ENCODE measurements at regions not wholly inside any gene's neighbourhood (a gene's known extent, or its start where the extent isn't known, plus 50 kb on each side); places are given as distances from the start of the nearest gene placed in this dataset.
A peak's percentile ranks its signal among the peaks of the same experiment; 100 is the strongest.

DNA sequence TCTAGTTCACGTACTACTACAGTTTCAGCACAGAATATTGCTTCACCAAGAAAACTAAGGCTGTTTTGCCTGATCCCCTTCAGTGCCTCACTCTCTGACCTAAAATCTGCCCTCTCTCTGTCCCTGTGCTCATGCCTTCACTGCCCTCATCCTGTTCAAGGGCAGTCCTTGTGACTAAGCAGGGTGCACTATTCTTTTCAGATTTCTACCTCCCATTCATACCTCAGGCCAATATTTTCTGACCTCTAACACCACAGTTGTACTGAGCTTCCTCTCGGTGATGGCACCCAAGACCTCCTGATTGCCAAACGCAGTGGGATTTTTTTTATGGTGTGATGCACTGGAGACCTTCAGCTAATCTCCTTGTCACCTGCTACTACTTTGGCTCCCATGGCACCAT is 57.7 kb upstream of the GADD45A start:
- DNase-seq (no peak), FAIRE-seq (no peak)
- Histone ChIP-seq H3K27ac (ENCODE audit: low read depth in 1 of 3, low read length in 2 of 3) (no peak overlapping the region), H3K4me1 (ENCODE audit: control insufficient read depth in 3 of 3, insufficient read depth in 2 of 3, low read depth in 1 of 3, low read length in 2 of 3) (peaks cover 0 to 26% (median 0%) of the 10 kb centered on the region in 3 donors), H3K27me3 (ENCODE audit: control insufficient read depth in 3 of 3, insufficient read depth in 3 of 3, low read length in 3 of 3) (no peaks in the 10 kb centered on the region), H3K9me3 (ENCODE audit: control insufficient read depth in 2 of 2, insufficient read depth in 1 of 2, low read depth in 1 of 2, low read length in 1 of 2) (no peaks in the 10 kb centered on the region), H3K36me3 (ENCODE audit: control insufficient read depth in 3 of 3, insufficient read depth in 2 of 3, low read depth in 1 of 3, low read length in 3 of 3) (no peaks in the 10 kb centered on the region), H3K4me3 (ENCODE audit: low read depth in 1 of 3, low read length in 3 of 3) (no peak overlapping the region)
- 89 to 91% (median 91%) methylated on average over 3 of the region's 3 CpGs for WGBS, 3 donors

DNA sequence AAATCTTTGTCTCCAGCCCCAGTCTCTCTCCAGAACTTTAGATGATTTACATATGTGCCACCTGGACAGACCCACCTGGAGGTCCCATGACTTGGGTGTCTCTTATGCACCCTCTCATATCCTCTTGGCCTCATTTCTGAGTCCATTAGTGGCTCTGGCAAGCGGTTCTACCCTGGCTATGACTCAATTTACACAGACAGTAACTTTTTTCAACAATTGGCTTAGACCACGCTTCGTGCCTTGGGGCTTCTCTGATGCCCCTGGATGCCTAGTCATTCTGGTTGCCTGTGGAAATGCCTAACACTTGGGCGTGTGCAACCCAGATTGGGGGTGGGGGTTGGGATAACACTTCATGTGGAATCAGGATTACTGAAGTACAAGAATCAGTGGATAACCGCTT is 57.1 kb upstream of the GADD45A start:
- H3K9me3 ChIP-seq (ENCODE audit: control insufficient read depth in 2 of 2, insufficient read depth in 1 of 2, low read depth in 1 of 2, low read length in 1 of 2), result no peaks in the 10 kb centered on the region
- DNase-seq, result no peak
- no peak overlapping the region for H3K4me3 ChIP-seq (ENCODE audit: low read depth in 1 of 3, low read length in 3 of 3)
- peaks cover 0 to 32% (median 0%) of the 10 kb centered on the region in 3 donors for H3K4me1 ChIP-seq (ENCODE audit: control insufficient read depth in 3 of 3, insufficient read depth in 2 of 3, low read depth in 1 of 3, low read length in 2 of 3)
- no peaks in the 10 kb centered on the region for H3K36me3 ChIP-seq (ENCODE audit: control insufficient read depth in 3 of 3, insufficient read depth in 2 of 3, low read depth in 1 of 3, low read length in 3 of 3)
- H3K27me3 ChIP-seq (ENCODE audit: control insufficient read depth in 3 of 3, insufficient read depth in 3 of 3, low read length in 3 of 3), result no peaks in the 10 kb centered on the region
- WGBS, 3 donors, result 83 to 90% (median 86%) methylated on average over 5 of the region's 5 CpGs
- H3K27ac ChIP-seq (ENCODE audit: low read depth in 1 of 3, low read length in 2 of 3), result no peak overlapping the region
- no peak for FAIRE-seq

DNA sequence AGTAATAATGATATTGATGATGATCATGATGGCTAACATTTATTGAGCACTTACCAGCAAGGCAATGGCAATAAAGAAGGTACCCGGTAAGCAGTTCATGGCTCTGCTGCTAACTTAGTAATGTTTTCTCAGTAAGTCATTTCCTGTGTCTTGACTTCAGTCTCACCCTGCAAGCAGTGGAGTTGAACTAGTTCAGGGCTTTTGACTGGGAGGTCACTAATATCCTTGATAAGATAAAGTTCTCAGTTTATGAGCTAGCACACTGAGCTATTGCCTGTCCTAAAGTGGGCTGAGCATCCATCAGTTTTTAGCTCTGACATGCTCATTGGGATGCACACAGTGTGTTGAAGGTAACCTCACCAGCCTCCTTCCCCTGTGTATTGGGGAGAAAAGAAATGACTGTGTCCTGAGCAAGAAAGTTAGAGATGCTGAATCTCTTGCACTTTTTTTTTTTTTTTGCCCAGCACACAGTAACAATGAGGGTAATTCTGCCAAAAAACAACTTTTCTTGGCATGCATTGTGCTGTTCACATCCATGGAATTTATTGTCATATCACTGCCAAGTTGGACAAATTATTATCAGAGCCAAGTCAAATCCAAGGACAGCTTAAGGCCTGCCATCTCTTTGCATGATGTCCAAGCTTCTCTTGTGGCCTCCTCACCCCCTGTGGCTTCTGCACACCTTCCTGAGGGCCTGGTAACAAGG is 55.5 kb upstream of the GADD45A start:
- 20 to 62% (median 41%) methylated on average over 1 of the region's 1 CpG for WGBS, 3 donors
- peaks cover 0 to 48% (median 0%) of the 10 kb centered on the region in 3 donors for H3K4me1 ChIP-seq (ENCODE audit: control insufficient read depth in 3 of 3, insufficient read depth in 2 of 3, low read depth in 1 of 3, low read length in 2 of 3)
- DNase-seq (peak; percentile 42), FAIRE-seq (no peak)
- peak overlapping the region in 1 of 3 donors; percentile 15 for H3K27ac ChIP-seq (ENCODE audit: low read depth in 1 of 3, low read length in 2 of 3)
- no peak overlapping the region for H3K4me3 ChIP-seq (ENCODE audit: low read depth in 1 of 3, low read length in 3 of 3)
- no peaks in the 10 kb centered on the region for H3K27me3 ChIP-seq (ENCODE audit: control insufficient read depth in 3 of 3, insufficient read depth in 3 of 3, low read length in 3 of 3)
- no peaks in the 10 kb centered on the region for H3K9me3 ChIP-seq (ENCODE audit: control insufficient read depth in 2 of 2, insufficient read depth in 1 of 2, low read depth in 1 of 2, low read length in 1 of 2)
- H3K36me3 ChIP-seq (ENCODE audit: control insufficient read depth in 3 of 3, insufficient read depth in 2 of 3, low read depth in 1 of 3, low read length in 3 of 3), result no peaks in the 10 kb centered on the region

DNA sequence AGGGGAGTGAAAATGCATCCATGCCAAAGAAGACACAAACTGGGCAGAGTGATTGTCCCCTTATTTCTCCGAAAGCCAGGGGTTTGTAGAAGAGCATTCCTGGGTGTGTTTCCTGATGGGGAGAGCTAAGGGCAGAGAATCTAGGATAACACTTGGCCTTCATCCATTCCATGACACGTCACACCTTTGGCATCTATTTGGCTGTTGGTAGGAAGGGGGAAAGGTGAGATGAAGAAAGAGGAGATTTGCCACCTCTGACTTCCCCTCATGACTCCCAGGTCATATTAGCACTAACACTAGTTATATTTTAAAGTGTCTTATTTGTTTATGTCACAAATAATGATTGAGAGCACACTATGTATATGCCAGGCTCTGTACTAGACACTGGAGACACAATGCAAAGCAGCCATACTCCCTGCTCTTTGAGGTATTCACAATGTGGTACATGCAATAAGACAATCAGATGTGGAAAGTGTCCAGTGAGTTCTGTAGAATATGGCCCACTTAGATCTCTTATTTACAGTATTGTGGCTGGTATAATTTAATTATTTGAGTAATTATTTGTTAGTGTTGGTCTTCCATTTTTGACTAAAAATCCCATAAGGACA is 54.5 kb upstream of the GADD45A start:
- no peaks in the 10 kb centered on the region for H3K36me3 ChIP-seq (ENCODE audit: control insufficient read depth in 3 of 3, insufficient read depth in 2 of 3, low read depth in 1 of 3, low read length in 3 of 3)
- DNase-seq (peak in 1 of 2 donors; percentile 62), FAIRE-seq (no peak)
- H3K4me3 ChIP-seq (ENCODE audit: low read depth in 1 of 3, low read length in 3 of 3), result no peak overlapping the region
- WGBS, 3 donors, result 42 to 78% (median 49%) methylated on average over 2 of the region's 2 CpGs
- H3K27ac ChIP-seq (ENCODE audit: low read depth in 1 of 3, low read length in 2 of 3), result peak overlapping the region in 2 of 3 donors; percentile 74 to 92
- peaks cover 0 to 57% (median 0%) of the 10 kb centered on the region in 3 donors for H3K4me1 ChIP-seq (ENCODE audit: control insufficient read depth in 3 of 3, insufficient read depth in 2 of 3, low read depth in 1 of 3, low read length in 2 of 3)
- no peaks in the 10 kb centered on the region for H3K9me3 ChIP-seq (ENCODE audit: control insufficient read depth in 2 of 2, insufficient read depth in 1 of 2, low read depth in 1 of 2, low read length in 1 of 2)
- H3K27me3 ChIP-seq (ENCODE audit: control insufficient read depth in 3 of 3, insufficient read depth in 3 of 3, low read length in 3 of 3), result no peaks in the 10 kb centered on the region

DNA sequence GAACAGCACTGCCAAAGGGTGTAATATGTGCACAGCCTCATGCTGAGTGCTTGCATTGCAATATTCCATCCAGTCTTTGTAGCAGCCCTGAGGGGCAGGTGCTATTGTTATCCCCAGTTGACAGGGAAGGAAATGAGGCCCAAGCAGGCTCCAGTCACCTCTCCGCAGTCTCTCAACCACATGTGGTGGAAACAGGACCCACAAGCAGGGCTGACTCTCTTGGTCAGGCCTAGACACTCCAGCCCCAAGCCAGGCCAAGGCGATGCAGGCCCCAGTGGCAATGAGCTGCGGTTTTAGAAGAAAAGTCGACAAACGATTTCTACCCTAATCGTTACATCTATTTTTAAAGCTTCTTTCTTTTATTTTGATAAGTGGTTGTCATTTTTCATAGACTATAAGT is 52.6 kb upstream of the GADD45A start:
- Histone ChIP-seq H3K9me3 (ENCODE audit: control insufficient read depth in 2 of 2, insufficient read depth in 1 of 2, low read depth in 1 of 2, low read length in 1 of 2) (no peaks in the 10 kb centered on the region), H3K36me3 (ENCODE audit: control insufficient read depth in 3 of 3, insufficient read depth in 2 of 3, low read depth in 1 of 3, low read length in 3 of 3) (no peaks in the 10 kb centered on the region), H3K27me3 (ENCODE audit: control insufficient read depth in 3 of 3, insufficient read depth in 3 of 3, low read length in 3 of 3) (no peaks in the 10 kb centered on the region), H3K4me3 (ENCODE audit: low read depth in 1 of 3, low read length in 3 of 3) (no peak overlapping the region), H3K27ac (ENCODE audit: low read depth in 1 of 3, low read length in 2 of 3) (peak overlapping the region; percentile 63 to 92 (median 90)), H3K4me1 (ENCODE audit: control insufficient read depth in 3 of 3, insufficient read depth in 2 of 3, low read depth in 1 of 3, low read length in 2 of 3) (peaks cover 0 to 60% (median 0%) of the 10 kb centered on the region in 3 donors)
- 67 to 84% (median 72%) methylated on average over 6 of the region's 6 CpGs for WGBS, 3 donors
- DNase-seq (no peak), FAIRE-seq (no peak)

DNA sequence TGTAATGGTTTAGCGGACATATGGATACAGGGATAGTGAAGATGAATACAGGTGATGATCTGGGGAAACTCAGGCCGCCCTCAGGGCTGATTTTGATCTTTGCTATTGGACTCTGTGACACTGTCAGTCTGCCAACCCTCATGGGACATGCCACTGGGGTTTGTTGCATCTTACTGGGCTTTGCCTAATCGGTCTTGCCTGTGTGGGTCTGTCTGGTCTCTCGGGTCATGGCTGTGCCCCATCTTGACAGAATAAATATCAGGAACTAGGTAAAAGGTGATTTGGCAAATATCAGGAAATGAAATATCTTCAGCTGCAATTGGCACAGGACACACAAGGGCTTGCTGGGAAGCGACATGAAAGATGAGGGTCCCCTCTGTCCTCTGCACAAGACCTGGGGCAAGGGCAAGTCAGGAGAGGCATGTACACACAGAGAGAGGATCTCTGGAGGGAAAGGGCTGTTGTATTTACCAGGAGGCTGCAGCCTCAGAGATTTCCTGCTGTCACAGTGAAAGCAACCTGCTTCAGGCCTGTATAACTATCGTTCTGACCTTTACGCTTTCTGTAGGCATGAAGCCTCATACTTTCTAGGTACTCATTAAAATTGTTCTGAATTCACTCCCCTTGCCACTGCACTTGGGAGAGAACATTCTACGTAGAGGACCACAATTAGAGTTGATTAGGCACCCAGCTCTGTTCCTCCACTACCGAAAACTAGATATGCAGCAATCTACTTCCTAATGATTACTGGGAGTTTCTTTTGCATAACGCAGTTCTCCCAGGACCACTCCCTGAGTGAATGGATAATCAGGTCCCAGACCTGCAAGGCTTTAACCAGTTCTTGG is 52.0 kb upstream of the GADD45A start:
- Histone ChIP-seq H3K36me3 (ENCODE audit: control insufficient read depth in 3 of 3, insufficient read depth in 2 of 3, low read depth in 1 of 3, low read length in 3 of 3) (no peaks in the 10 kb centered on the region), H3K27me3 (ENCODE audit: control insufficient read depth in 3 of 3, insufficient read depth in 3 of 3, low read length in 3 of 3) (no peaks in the 10 kb centered on the region), H3K9me3 (ENCODE audit: control insufficient read depth in 2 of 2, insufficient read depth in 1 of 2, low read depth in 1 of 2, low read length in 1 of 2) (no peaks in the 10 kb centered on the region), H3K27ac (ENCODE audit: low read depth in 1 of 3, low read length in 2 of 3) (peak overlapping the region; percentile 69 to 92 (median 90)), H3K4me3 (ENCODE audit: low read depth in 1 of 3, low read length in 3 of 3) (no peak overlapping the region), H3K4me1 (ENCODE audit: control insufficient read depth in 3 of 3, insufficient read depth in 2 of 3, low read depth in 1 of 3, low read length in 2 of 3) (peaks cover 0 to 60% (median 0%) of the 10 kb centered on the region in 3 donors)
- WGBS, 3 donors, result 22 to 62% (median 38%) methylated on average over 10 of the region's 10 CpGs
- FAIRE-seq (no peak), DNase-seq (peak; percentile 75 to 81)

DNA sequence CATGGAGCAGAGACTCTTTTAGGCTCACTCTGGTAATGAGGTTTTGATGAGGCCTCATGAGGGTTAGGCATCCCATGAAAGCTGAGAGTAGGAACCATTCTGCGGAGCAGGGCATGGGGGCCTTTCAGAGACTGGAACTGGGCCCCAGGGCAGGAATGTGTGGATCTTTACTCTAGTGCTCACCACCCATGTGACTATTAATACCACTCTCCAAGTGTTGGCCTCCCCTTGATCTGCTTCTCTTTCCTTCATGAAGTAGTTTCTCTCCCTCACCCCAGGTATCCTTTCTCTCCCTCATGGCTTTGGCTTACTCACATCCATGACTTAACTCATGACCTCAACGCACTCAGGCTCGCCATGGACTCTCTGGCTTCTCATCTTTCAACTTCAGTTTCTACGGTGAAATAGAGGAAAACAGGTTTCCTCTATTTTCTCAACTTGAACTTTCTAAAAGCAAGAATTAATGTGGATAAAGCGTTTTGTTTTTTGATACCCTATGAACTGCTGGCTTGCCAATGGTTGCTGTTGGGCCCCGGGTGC is 50.5 kb upstream of the GADD45A start:
- Histone ChIP-seq H3K4me1 (ENCODE audit: control insufficient read depth in 3 of 3, insufficient read depth in 2 of 3, low read depth in 1 of 3, low read length in 2 of 3) (peaks cover 0 to 51% (median 0%) of the 10 kb centered on the region in 3 donors), H3K36me3 (ENCODE audit: control insufficient read depth in 3 of 3, insufficient read depth in 2 of 3, low read depth in 1 of 3, low read length in 3 of 3) (no peaks in the 10 kb centered on the region), H3K4me3 (ENCODE audit: low read depth in 1 of 3, low read length in 3 of 3) (no peak overlapping the region), H3K9me3 (ENCODE audit: control insufficient read depth in 2 of 2, insufficient read depth in 1 of 2, low read depth in 1 of 2, low read length in 1 of 2) (no peaks in the 10 kb centered on the region), H3K27ac (ENCODE audit: low read depth in 1 of 3, low read length in 2 of 3) (peak overlapping the region in 1 of 3 donors; percentile 92), H3K27me3 (ENCODE audit: control insufficient read depth in 3 of 3, insufficient read depth in 3 of 3, low read length in 3 of 3) (no peaks in the 10 kb centered on the region)
- FAIRE-seq, result no peak
- DNase-seq, result peak in 1 of 2 donors; percentile 21
- WGBS, 3 donors, result 93 to 95% (median 94%) methylated on average over 6 of the region's 6 CpGs

All from small intestine (tissue), 7 donors.